ENCODE measurements at regions not wholly inside any gene's neighbourhood (a gene's known extent, or its start where the extent isn't known, plus 50 kb on each side); places are given as distances from the start of the nearest gene placed in this dataset.

DNA sequence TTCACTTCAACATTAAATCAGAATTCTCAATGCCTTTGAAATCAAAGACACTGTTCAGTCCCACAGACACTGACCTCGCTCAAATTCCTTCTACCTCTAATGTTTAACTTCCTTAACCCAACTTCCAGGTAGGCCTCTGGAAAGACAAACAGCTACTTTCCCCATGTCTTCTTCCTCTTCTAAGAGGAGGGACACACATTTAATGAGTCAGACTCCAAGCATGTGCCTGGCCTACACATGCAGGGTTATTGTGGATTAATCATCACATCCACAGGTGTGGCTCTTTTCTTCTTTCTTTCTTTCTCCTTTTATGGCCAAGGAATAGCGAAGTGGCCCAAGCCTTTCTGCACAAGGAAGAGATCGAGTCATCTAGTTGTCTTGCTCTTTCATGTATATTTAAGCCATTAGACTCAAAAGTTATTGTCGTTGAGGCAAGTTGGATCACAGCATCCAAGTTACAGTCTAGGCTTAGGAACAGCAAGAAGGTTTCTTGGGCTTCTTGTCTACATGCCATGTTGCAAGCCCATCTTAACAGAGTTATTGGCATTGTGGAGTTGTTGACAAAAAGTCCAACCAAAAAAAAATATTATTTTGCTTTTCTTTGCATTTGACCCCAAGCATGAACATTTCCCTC, 387.8 kb downstream of the IRS1 start (continued):
- TF ChIP-seq ZNF747 (CRISPR knock-in tag; IDR thresholded peaks at IDR 0.05; ENCODE audit: borderline replicate concordance) (peak; percentile 52; the same call in 1 of the 2 replicates), TCF7L2 (IDR thresholded peaks at IDR 0.05; ENCODE audit: low read depth, low read length) (no peak), RFX1 (IDR thresholded peaks at IDR 0.05) (no peak), CAMTA2 (CRISPR knock-in tag; IDR thresholded peaks at IDR 0.05; ENCODE audit: borderline replicate concordance) (no peak), SIX4 (CRISPR knock-in tag; IDR thresholded peaks at IDR 0.05) (peak; percentile 64), ZNF256 (CRISPR knock-in tag; conservative IDR thresholded peaks at IDR 0.05) (no peak), AGO1 (IDR thresholded peaks at IDR 0.05; ENCODE audit: low read depth, low read length, poor library complexity, severe bottlenecking) (no peak), REPIN1 (CRISPR knock-in tag; IDR thresholded peaks at IDR 0.05; ENCODE audit: borderline replicate concordance, low read depth) (no peak), ZNF556 (CRISPR knock-in tag; IDR thresholded peaks at IDR 0.05; ENCODE audit: borderline replicate concordance) (no peak), ZNF468 (CRISPR knock-in tag; IDR thresholded peaks at IDR 0.05) (no peak), ZSCAN29 (CRISPR knock-in tag; conservative IDR thresholded peaks at IDR 0.05) (no peak), HMG20B (CRISPR knock-in tag; conservative IDR thresholded peaks at IDR 0.05) (0 out of 2 replicates have a peak, but pooled peaks have one; percentile 65), ZNF878 (CRISPR knock-in tag; IDR thresholded peaks at IDR 0.05) (peak; percentile 48; the same call in 1 of the 2 replicates), ZFP62 (CRISPR knock-in tag; IDR thresholded peaks at IDR 0.05) (no peak), TBL1XR1 (IDR thresholded peaks at IDR 0.05; ENCODE audit: borderline replicate concordance, low read length, partially characterized antibody) (no peak), ZNF432 (CRISPR knock-in tag; IDR thresholded peaks at IDR 0.05; ENCODE audit: borderline replicate concordance) (no peak), GPN1 (CRISPR knock-in tag; IDR thresholded peaks at IDR 0.05; ENCODE audit: borderline replicate concordance) (no peak)
- TF ChIP-seq, protein P1, sequence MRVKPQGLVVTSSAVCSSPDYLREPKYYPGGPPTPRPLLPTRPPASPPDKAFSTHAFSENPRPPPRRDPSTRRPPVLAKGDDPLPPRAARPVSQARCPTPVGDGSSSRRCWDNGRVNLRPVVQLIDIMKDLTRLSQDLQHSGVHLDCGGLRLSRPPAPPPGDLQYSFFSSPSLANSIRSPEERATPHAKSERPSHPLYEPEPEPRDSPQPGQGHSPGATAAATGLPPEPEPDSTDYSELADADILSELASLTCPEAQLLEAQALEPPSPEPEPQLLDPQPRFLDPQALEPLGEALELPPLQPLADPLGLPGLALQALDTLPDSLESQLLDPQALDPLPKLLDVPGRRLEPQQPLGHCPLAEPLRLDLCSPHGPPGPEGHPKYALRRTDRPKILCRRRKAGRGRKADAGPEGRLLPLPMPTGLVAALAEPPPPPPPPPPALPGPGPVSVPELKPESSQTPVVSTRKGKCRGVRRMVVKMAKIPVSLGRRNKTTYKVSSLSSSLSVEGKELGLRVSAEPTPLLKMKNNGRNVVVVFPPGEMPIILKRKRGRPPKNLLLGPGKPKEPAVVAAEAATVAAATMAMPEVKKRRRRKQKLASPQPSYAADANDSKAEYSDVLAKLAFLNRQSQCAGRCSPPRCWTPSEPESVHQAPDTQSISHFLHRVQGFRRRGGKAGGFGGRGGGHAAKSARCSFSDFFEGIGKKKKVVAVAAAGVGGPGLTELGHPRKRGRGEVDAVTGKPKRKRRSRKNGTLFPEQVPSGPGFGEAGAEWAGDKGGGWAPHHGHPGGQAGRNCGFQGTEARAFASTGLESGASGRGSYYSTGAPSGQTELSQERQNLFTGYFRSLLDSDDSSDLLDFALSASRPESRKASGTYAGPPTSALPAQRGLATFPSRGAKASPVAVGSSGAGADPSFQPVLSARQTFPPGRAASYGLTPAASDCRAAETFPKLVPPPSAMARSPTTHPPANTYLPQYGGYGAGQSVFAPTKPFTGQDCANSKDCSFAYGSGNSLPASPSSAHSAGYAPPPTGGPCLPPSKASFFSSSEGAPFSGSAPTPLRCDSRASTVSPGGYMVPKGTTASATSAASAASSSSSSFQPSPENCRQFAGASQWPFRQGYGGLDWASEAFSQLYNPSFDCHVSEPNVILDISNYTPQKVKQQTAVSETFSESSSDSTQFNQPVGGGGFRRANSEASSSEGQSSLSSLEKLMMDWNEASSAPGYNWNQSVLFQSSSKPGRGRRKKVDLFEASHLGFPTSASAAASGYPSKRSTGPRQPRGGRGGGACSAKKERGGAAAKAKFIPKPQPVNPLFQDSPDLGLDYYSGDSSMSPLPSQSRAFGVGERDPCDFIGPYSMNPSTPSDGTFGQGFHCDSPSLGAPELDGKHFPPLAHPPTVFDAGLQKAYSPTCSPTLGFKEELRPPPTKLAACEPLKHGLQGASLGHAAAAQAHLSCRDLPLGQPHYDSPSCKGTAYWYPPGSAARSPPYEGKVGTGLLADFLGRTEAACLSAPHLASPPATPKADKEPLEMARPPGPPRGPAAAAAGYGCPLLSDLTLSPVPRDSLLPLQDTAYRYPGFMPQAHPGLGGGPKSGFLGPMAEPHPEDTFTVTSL (CRISPR knock-in tag; IDR thresholded peaks at IDR 0.05; ENCODE audit: borderline replicate concordance), result peak; percentile 91; the same call in 1 of the 2 replicates
- TF ChIP-seq, protein P2, sequence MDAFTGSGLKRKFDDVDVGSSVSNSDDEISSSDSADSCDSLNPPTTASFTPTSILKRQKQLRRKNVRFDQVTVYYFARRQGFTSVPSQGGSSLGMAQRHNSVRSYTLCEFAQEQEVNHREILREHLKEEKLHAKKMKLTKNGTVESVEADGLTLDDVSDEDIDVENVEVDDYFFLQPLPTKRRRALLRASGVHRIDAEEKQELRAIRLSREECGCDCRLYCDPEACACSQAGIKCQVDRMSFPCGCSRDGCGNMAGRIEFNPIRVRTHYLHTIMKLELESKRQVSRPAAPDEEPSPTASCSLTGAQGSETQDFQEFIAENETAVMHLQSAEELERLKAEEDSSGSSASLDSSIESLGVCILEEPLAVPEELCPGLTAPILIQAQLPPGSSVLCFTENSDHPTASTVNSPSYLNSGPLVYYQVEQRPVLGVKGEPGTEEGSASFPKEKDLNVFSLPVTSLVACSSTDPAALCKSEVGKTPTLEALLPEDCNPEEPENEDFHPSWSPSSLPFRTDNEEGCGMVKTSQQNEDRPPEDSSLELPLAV (CRISPR knock-in tag; conservative IDR thresholded peaks at IDR 0.05; ENCODE audit: low read depth), result no peak
- TF ChIP-seq, protein P3, sequence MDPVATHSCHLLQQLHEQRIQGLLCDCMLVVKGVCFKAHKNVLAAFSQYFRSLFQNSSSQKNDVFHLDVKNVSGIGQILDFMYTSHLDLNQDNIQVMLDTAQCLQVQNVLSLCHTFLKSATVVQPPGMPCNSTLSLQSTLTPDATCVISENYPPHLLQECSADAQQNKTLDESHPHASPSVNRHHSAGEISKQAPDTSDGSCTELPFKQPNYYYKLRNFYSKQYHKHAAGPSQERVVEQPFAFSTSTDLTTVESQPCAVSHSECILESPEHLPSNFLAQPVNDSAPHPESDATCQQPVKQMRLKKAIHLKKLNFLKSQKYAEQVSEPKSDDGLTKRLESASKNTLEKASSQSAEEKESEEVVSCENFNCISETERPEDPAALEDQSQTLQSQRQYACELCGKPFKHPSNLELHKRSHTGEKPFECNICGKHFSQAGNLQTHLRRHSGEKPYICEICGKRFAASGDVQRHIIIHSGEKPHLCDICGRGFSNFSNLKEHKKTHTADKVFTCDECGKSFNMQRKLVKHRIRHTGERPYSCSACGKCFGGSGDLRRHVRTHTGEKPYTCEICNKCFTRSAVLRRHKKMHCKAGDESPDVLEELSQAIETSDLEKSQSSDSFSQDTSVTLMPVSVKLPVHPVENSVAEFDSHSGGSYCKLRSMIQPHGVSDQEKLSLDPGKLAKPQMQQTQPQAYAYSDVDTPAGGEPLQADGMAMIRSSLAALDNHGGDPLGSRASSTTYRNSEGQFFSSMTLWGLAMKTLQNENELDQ (CRISPR knock-in tag; IDR thresholded peaks at IDR 0.05; ENCODE audit: borderline replicate concordance), result no peak
